ENCODE measurements at regions not wholly inside any gene's neighbourhood (a gene's known extent, or its start where the extent isn't known, plus 50 kb on each side); places are given as distances from the start of the nearest gene placed in this dataset.

- DNase-seq (ENCODE audit: low read depth in 1 of 2, low spot score in 1 of 2), result no peak
- in situ Hi-C loops (cut with HindIII; ENCODE audit: low pct_unique_long_range_greater_than_20kb, low sequenced_read_pairs), result no loop called here
- TF ChIP-seq JUND (IDR thresholded peaks at IDR 0.05; ENCODE audit: low read depth), result no peak
These were observed 51.1 kb upstream of the MAP4 start for GRCh38 chr3:48067271-48067670.
